ENCODE measurements at regions not wholly inside any gene's neighbourhood (a gene's known extent, or its start where the extent isn't known, plus 50 kb on each side); places are given as distances from the start of the nearest gene placed in this dataset.

DNA sequence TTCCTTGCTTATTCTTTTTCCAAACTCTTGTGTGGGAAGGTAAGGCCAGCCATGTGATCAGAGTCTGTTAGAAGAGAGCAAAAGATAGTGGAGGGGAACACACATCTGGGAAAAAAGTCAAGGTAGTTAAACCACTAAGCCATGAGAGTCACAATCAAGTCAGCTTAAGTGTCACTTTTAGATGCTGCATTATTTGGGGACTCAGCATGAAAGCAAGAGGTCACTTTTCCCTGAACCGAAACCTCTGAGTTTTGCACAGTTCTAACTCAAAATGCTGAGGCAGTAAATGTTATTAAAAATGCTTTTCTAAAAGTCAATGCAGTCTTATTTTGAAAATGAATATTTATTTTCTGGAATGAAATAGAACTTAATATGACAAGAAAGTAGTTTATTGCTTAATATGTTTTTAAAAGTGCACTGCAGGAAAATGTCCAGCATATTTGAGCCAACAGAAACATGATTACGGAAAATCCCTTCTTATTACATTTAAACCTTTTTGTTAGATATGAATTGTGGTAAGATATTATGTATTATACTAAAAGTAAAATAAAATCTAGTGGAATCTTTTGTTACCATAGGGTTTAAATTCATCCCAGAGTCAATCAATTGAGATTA is 69.3 kb downstream of the RBM11 start:
- no peak for TF ChIP-seq POLR2AphosphoS5 (IDR thresholded peaks at IDR 0.05)
- TF ChIP-seq, protein P1, sequence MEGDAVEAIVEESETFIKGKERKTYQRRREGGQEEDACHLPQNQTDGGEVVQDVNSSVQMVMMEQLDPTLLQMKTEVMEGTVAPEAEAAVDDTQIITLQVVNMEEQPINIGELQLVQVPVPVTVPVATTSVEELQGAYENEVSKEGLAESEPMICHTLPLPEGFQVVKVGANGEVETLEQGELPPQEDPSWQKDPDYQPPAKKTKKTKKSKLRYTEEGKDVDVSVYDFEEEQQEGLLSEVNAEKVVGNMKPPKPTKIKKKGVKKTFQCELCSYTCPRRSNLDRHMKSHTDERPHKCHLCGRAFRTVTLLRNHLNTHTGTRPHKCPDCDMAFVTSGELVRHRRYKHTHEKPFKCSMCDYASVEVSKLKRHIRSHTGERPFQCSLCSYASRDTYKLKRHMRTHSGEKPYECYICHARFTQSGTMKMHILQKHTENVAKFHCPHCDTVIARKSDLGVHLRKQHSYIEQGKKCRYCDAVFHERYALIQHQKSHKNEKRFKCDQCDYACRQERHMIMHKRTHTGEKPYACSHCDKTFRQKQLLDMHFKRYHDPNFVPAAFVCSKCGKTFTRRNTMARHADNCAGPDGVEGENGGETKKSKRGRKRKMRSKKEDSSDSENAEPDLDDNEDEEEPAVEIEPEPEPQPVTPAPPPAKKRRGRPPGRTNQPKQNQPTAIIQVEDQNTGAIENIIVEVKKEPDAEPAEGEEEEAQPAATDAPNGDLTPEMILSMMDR (IDR thresholded peaks at IDR 0.05), result no peak

All from stomach (tissue), 4 donors.